SH-SY5Y (cell line): ENCODE measurements at regions not wholly inside any gene's neighbourhood (a gene's known extent, or its start where the extent isn't known, plus 50 kb on each side); places are given as distances from the start of the nearest gene placed in this dataset.

Source experiments
- GATA2 ChIP-seq: IDR thresholded peaks from 2 replicates; pipeline ENCODE4 v1.6.1; 2011; ENCODE audit warnings: mild to moderate bottlenecking, low read depth, low read length
- GATA3 ChIP-seq: IDR thresholded peaks from 2 replicates; pipeline ENCODE4 v1.6.1; 2011; ENCODE audit warnings: low read depth, mild to moderate bottlenecking, low read length, moderate library complexity

- no peak for TF ChIP-seq GATA2
- no peak for TF ChIP-seq GATA3
Measured at GRCh38 chr14:97023871-97024270, 226.7 kb downstream of the VRK1 start.
